ENCODE measurements at regions not wholly inside any gene's neighbourhood (a gene's known extent, or its start where the extent isn't known, plus 50 kb on each side); places are given as distances from the start of the nearest gene placed in this dataset.

DNA sequence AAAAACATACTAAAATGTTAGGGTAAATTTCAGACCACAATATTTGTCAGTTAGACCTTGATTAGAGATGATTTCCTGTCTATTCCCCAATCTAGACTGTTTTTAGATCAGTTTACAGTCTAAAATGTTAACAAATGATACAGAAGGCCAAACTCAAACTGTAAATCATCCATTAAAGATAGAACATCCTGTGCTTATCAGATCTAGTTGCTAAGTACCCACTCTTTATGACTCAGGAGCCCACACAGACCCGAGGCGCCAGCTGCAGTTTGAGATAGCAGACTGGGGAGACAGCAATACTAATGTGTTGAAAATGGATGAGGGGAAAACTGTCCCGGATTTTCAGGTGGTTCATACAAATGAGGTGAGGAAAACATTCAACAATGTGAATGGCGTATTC, 113.3 kb downstream of the SCG2 start:
- H3K4me1 ChIP-seq (replicated peaks in 1 of 4; ENCODE audit: control insufficient read depth in 3 of 4, insufficient read depth in 4 of 4, low read length in 3 of 4) = no peaks in the 10 kb centered on the region
- no peak overlapping the region for H2BK12ac ChIP-seq (ENCODE audit: low read depth, low read length)
- no peak overlapping the region for H3K9ac ChIP-seq (replicated peaks in 1 of 4; ENCODE audit: extremely low read depth in 1 of 4, low read depth in 3 of 4, low read length in 3 of 4)
- H3K23ac ChIP-seq (ENCODE audit: insufficient read length) = no peak overlapping the region
- no peak for FAIRE-seq
- H2BK5ac ChIP-seq (ENCODE audit: low read depth, low read length) = no peak overlapping the region
- TF ChIP-seq TEAD4 (IDR thresholded peaks at IDR 0.05; ENCODE audit: low read depth, low read length) (no peak), SIN3A (conservative IDR thresholded peaks at IDR 0.05 in 1 of 2, IDR thresholded peaks at IDR 0.05 in 1 of 2; ENCODE audit: low read depth in 1 of 2, low read length in 2 of 2) (no peak), KDM4A (IDR thresholded peaks at IDR 0.05; ENCODE audit: low read depth, low read length, severe bottlenecking) (no peak), SRF (IDR thresholded peaks at IDR 0.05; ENCODE audit: low read depth, low read length) (no peak), ZNF274 (IDR thresholded peaks at IDR 0.05; ENCODE audit: borderline replicate concordance, extremely low read depth, low read length) (no peak), TBP (IDR thresholded peaks at IDR 0.05; ENCODE audit: low read depth, low read length) (no peak), BRCA1 (IDR thresholded peaks at IDR 0.05; ENCODE audit: low read depth, low read length) (no peak), NRF1 (IDR thresholded peaks at IDR 0.05; ENCODE audit: low read depth, low read length) (no peak)
- no peaks in the 10 kb centered on the region for H4K20me1 ChIP-seq (replicated peaks in 1 of 2; ENCODE audit: control insufficient read depth in 1 of 2, insufficient read depth in 2 of 2, low read length in 2 of 2)
- ChIA-PET CTCF (ENCODE audit: partially characterized antibody) (interaction anchor here (0.8 to 1.5 kb wide), 4 partner anchors 10 to 517 kb away, joined by 3 to 7 read pairs (median 3); no protein-coding TSS in a partner anchor), POLR2A (ENCODE audit: partially characterized antibody) (no interaction called here)
- no peak overlapping the region for H2BK15ac ChIP-seq (ENCODE audit: low read length)
- H3K79me2 ChIP-seq (ENCODE audit: control insufficient read depth in 1 of 2, insufficient read depth in 2 of 2, low read length in 2 of 2) = no peaks in the 10 kb centered on the region
- no peak for DNase-seq (ENCODE audit: low read depth in 1 of 2, low spot score in 2 of 2)
- H3K18ac ChIP-seq (ENCODE audit: extremely low read depth, low read length) = no peak overlapping the region
- H3K4ac ChIP-seq (replicated peaks; ENCODE audit: insufficient read length, low read depth, low read length) = no peak overlapping the region
- H3K36me3 ChIP-seq (ENCODE audit: control insufficient read depth in 2 of 4, insufficient read depth in 4 of 4, low read length in 3 of 4) = no peaks in the 10 kb centered on the region
- no peaks in the 10 kb centered on the region for H3K79me1 ChIP-seq (ENCODE audit: low read depth, low read length)
- no peak overlapping the region for H4K91ac ChIP-seq (replicated peaks; ENCODE audit: insufficient read length, low read length)
- no peaks in the 10 kb centered on the region for H3K23me2 ChIP-seq (ENCODE audit: low read depth, low read length)
- H2AK5ac ChIP-seq (ENCODE audit: low read depth, low read length) = no peak overlapping the region
- H4K5ac ChIP-seq (ENCODE audit: insufficient read length, low read depth, low read length) = no peak overlapping the region
- H2BK120ac ChIP-seq (replicated peaks; ENCODE audit: low read depth, low read length) = no peak overlapping the region
- H3K4me2 ChIP-seq (ENCODE audit: insufficient read depth in 1 of 2, low read depth in 2 of 2, low read length in 2 of 2) = no peak overlapping the region
- H3K27ac ChIP-seq (ENCODE audit: low read depth, low read length) = no peak overlapping the region
- no peak overlapping the region for H3K56ac ChIP-seq (replicated peaks; ENCODE audit: insufficient read length, low read depth, low read length)
- H2BK20ac ChIP-seq (ENCODE audit: low read length) = no peak overlapping the region
- 94% methylated on average over 4 of the region's 4 CpGs; no CpG with 5 or more reads in 1 of the 2 experiments for WGBS, 2 experiments (ENCODE audit: extremely low coverage in 1 of 2, insufficient coverage in 1 of 2, insufficient read length in 1 of 2, insufficient replicate concordance in 2 of 2, low coverage in 1 of 2, low lambda C conversion rate in 2 of 2, missing lambda C conversion rate in 1 of 2)
- H2AFZ ChIP-seq (ENCODE audit: low read length) = no peak overlapping the region
- H3K4me3 ChIP-seq (ENCODE audit: extremely low read depth in 1 of 4, insufficient read depth in 2 of 4, low read depth in 3 of 4, low read length in 4 of 4) = no peak overlapping the region
- H3K27me3 ChIP-seq (replicated peaks in 1 of 4; ENCODE audit: control insufficient read depth in 3 of 4, extremely low read depth in 1 of 4, insufficient read depth in 3 of 4, low read length in 3 of 4) = peaks cover 0 to 1% (median 0%) of the 10 kb centered on the region in 4 experiments; a peak in 1 of 7 replicates
- H3K14ac ChIP-seq (ENCODE audit: insufficient read length) = no peak overlapping the region
- no peaks in the 10 kb centered on the region for H3K9me3 ChIP-seq (ENCODE audit: insufficient read depth in 2 of 2, low read depth in 1 of 2, low read length in 1 of 2)
- no peak overlapping the region for H4K8ac ChIP-seq (ENCODE audit: extremely low read depth, insufficient read depth, low read length)

Measured in H1 (cell line).